ENCODE measurements at regions not wholly inside any gene's neighbourhood (a gene's known extent, or its start where the extent isn't known, plus 50 kb on each side); places are given as distances from the start of the nearest gene placed in this dataset.

Small RNAs in the stretch of these regions (small RNA-seq; reads per million reads assigned to genes)
- 0 reads per million in 2 experiments for gene AL161616.1

All from SK-MEL-5 (cell line).